DOHH2 (cell line): ENCODE measurements at regions not wholly inside any gene's neighbourhood (a gene's known extent, or its start where the extent isn't known, plus 50 kb on each side); places are given as distances from the start of the nearest gene placed in this dataset.

Source experiments
- H3F3A ChIP-seq: fragments of 200-600 bp; sonication (generic), shearing (Covaris generic); 2 replicates; pipeline ENCODE4 v1.6.0; 2016; ENCODE audit warnings: antibody characterized with exemption, mild to moderate bottlenecking; ENCODE audit not compliant: control insufficient read depth, insufficient read depth
- H3K27ac ChIP-seq: fragments of 200-600 bp; sonication (generic); 2 replicates; pipeline ENCODE4 v1.5.1; 2014; ENCODE audit warnings: low read depth, mild to moderate bottlenecking, low read length, moderate library complexity
- H3K27me3 ChIP-seq: fragments of 200-600 bp; sonication (generic); 2 replicates; pipeline ENCODE4 v1.6.1; 2014; ENCODE audit warnings: mild to moderate bottlenecking, low read length, mixed read lengths; ENCODE audit not compliant: control insufficient read depth
- H3K36me3 ChIP-seq: fragments of 200-600 bp; sonication (generic); 2 replicates; pipeline ENCODE4 v1.6.1; 2014; ENCODE audit warnings: mild to moderate bottlenecking, low read length, moderate library complexity, mixed read lengths; ENCODE audit not compliant: control insufficient read depth
- H3K4me1 ChIP-seq: fragments of 200-600 bp; sonication (generic); 2 replicates; pipeline ENCODE4 v1.6.1; 2014; ENCODE audit warnings: mild to moderate bottlenecking, low read length, mixed read lengths; ENCODE audit not compliant: control insufficient read depth
- H3K4me2 ChIP-seq: fragments of 200-600 bp; sonication (generic); 2 replicates; pipeline ENCODE4 v1.6.0; 2014; ENCODE audit warnings: mild to moderate bottlenecking, low read length, moderate library complexity
- H3K4me3 ChIP-seq: fragments of 200-600 bp; sonication (generic); 2 replicates; pipeline ENCODE4 v1.5.1; 2014; ENCODE audit warnings: mild to moderate bottlenecking, low read length, mixed read lengths
- H3K79me2 ChIP-seq: fragments of 200-600 bp; sonication (generic); 2 replicates; pipeline ENCODE4 v1.6.1; 2014; ENCODE audit warnings: mild to moderate bottlenecking, low read length, mixed read lengths; ENCODE audit not compliant: control insufficient read depth
- H3K9me2 ChIP-seq: fragments of 200-600 bp; sonication (generic); replicated peaks from 2 replicates; pipeline ENCODE4 v1.6.1; 2014; ENCODE audit warnings: mild to moderate bottlenecking, low read length, mixed read lengths; ENCODE audit not compliant: control insufficient read depth
- H3K9me3 ChIP-seq: fragments of 200-600 bp; sonication (generic); 2 replicates; pipeline ENCODE4 v1.6.1; 2014; ENCODE audit warnings: antibody characterized with exemption, low read length, mixed read lengths; ENCODE audit not compliant: control insufficient read depth, insufficient read depth
- H4K20me1 ChIP-seq: fragments of 200-600 bp; sonication (generic); 2 replicates; pipeline ENCODE4 v1.6.0; 2014; ENCODE audit warnings: low read depth, mild to moderate bottlenecking, antibody characterized with exemption, low read length, moderate library complexity; ENCODE audit not compliant: control insufficient read depth, insufficient read depth
- EZH2phosphoT487 ChIP-seq: fragments of 200-600 bp; sonication (generic); IDR thresholded peaks from 2 replicates; pipeline ENCODE4 v1.6.1; 2017; ENCODE audit warnings: borderline replicate concordance, mild to moderate bottlenecking, antibody characterized with exemption, low read length, moderate library complexity, mixed read lengths
- TF ChIP-seq, protein P1 (sequence below): fragments of 200-600 bp; sonication (generic); IDR thresholded peaks from one replicate; pipeline ENCODE4 v1.5.1; 2014; ENCODE audit warnings: antibody characterized with exemption, mild to moderate bottlenecking, low read depth, low read length; ENCODE audit not compliant: poor library complexity, severe bottlenecking

DNA sequence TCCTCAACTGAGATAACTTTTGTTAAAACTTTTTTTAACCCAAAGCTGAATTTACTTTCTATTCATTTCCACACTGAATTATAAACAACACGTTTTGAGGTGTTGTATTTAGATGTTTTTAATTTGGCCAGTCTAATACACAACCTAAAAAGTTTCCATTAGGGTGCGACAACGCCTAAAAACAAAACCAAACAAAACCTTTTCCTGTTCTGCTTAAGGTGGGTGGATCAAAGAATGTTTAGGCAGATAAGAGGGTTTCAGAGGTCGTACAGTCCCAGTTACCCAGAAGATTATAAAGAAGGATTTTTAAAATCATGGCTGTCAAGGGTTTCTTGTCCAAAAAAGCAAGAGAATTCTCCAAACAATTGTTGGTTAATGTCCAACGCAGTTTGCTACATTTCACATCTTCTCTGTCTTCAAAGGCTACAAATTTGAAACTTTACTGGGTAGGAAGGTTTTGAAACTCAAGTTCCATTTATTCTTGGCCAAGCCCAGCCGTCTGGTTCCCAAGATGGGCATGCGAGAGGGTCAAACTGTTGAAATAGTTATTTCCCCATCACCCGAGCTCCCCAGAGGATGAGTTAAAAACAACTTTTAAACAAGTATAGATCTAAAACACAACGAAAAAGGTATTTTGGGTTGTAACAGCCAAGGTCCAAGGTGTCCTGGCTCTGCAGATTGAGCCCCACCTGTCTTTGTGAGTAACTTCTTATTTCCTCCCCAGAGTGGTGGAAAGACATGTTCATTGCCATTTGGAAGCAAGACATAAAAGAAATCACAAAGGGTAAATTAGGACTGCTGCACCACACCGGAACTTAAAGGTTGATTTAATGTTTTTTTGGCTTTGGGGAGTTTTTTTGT, 122.8 kb upstream of the MAP3K1 start:
- no peak overlapping the region for H3K27ac ChIP-seq
- H3K4me1 ChIP-seq: peaks cover 63% of the 10 kb centered on the region

DNA sequence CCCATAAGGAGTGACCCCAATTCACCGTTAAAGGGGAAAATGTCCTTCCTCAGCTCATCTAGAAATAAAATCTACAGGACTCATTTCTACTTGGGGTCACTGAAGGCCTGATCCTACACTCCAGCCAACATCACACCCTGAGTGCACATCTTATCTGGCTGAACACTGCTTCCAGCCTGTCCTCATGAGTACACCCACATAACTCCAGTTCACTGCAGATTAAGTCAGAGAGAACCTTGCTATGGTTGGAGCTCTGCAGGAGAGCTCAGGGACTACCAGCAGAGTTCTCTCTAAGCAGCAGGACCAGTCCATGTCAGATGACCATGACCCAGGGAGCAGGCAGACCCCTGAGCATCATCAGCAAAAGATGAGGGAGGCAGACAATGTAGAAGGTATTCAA, 126.9 kb upstream of the MAP3K1 start:
- peaks cover 80% of the 10 kb centered on the region for H3K4me1 ChIP-seq
- H3K4me2 ChIP-seq: peak overlapping the region; percentile 75; the same call in 1 of the 2 replicates

More for the DNA sequence above, 122.8 kb upstream of the MAP3K1 start:
- TF ChIP-seq, protein P1, sequence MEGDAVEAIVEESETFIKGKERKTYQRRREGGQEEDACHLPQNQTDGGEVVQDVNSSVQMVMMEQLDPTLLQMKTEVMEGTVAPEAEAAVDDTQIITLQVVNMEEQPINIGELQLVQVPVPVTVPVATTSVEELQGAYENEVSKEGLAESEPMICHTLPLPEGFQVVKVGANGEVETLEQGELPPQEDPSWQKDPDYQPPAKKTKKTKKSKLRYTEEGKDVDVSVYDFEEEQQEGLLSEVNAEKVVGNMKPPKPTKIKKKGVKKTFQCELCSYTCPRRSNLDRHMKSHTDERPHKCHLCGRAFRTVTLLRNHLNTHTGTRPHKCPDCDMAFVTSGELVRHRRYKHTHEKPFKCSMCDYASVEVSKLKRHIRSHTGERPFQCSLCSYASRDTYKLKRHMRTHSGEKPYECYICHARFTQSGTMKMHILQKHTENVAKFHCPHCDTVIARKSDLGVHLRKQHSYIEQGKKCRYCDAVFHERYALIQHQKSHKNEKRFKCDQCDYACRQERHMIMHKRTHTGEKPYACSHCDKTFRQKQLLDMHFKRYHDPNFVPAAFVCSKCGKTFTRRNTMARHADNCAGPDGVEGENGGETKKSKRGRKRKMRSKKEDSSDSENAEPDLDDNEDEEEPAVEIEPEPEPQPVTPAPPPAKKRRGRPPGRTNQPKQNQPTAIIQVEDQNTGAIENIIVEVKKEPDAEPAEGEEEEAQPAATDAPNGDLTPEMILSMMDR: no peak
- TF ChIP-seq EZH2phosphoT487: no peak
- no peak overlapping the region for H3K4me2 ChIP-seq
- H3K4me3 ChIP-seq: no peak overlapping the region
- no peaks in the 10 kb centered on the region for H3K36me3 ChIP-seq
- H3K27me3 ChIP-seq: no peaks in the 10 kb centered on the region
- no peaks in the 10 kb centered on the region for H4K20me1 ChIP-seq
- H3F3A ChIP-seq: no peaks in the 10 kb centered on the region; the same call in 1 of the 2 replicates
- H3K9me2 ChIP-seq: no peaks in the 10 kb centered on the region
- H3K79me2 ChIP-seq: no peaks in the 10 kb centered on the region
- H3K9me3 ChIP-seq: no peaks in the 10 kb centered on the region

DNA sequence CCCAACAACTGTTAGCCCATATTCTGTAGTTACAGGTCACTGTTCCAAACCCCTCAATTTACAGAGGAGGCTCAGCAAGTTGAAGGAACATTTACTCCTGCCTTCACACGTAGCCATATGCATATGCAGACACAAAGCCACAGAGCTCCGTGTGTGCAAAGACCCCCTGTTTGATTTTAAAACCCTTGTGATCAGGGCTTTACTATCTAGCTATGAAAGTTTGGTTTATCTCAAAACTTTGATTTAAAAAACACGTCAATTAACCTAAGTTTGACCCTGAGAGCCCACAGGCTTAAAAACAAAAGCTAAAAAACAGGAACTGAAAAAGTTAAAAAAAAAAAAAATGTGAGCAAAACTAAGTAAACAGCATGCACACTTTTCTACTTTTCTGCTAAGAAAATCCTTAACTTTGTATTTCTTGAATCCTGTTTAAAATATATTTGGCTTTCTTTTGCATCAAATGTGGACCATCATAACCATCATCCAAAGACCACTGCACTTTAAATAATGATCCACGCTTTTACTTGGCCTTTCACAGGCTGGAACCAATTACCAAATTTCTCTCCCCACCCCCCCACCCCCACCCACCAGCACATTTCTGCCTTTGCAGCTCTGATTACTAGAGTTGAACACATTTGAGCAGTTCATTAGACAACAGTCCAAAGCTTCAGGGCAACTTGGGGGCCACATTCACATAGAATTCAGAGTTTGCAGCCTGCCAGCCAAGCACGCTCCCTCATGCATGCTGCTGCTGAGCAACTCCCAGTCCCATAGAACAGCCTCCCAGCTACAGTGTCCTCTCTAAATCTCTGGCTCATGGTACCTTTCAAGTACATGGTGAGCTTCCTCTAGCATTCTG, 128.8 kb upstream of the MAP3K1 start:
- Histone ChIP-seq H3K9me3 (no peaks in the 10 kb centered on the region), H3K4me3 (peak overlapping the region; percentile 46), H3K27ac (peak overlapping the region; percentile 88), H3K9me2 (no peaks in the 10 kb centered on the region), H3K79me2 (no peaks in the 10 kb centered on the region), H4K20me1 (no peaks in the 10 kb centered on the region), H3K4me2 (peak overlapping the region; percentile 75), H3K27me3 (no peaks in the 10 kb centered on the region), H3K36me3 (no peaks in the 10 kb centered on the region), H3F3A (peaks cover 4% of the 10 kb centered on the region), H3K4me1 (peaks cover 62% of the 10 kb centered on the region)
- no peak for TF ChIP-seq EZH2phosphoT487
- TF ChIP-seq, protein P1: no peak

More for the DNA sequence above, 126.9 kb upstream of the MAP3K1 start:
- H3K9me2 ChIP-seq: no peaks in the 10 kb centered on the region
- H3K79me2 ChIP-seq: no peaks in the 10 kb centered on the region
- no peaks in the 10 kb centered on the region for H4K20me1 ChIP-seq
- TF ChIP-seq, protein P1: no peak
- no peaks in the 10 kb centered on the region for H3K9me3 ChIP-seq
- H3K4me3 ChIP-seq: no peak overlapping the region
- peaks cover 4% of the 10 kb centered on the region for H3F3A ChIP-seq
- no peak overlapping the region for H3K27ac ChIP-seq
- H3K36me3 ChIP-seq: no peaks in the 10 kb centered on the region
- no peaks in the 10 kb centered on the region for H3K27me3 ChIP-seq
